GM18502 (cell line): ENCODE measurements at regions not wholly inside any gene's neighbourhood (a gene's known extent, or its start where the extent isn't known, plus 50 kb on each side); places are given as distances from the start of the nearest gene placed in this dataset.

ENCODE experiments used
- ATAC-seq: cut with Tn5 transposase; IDR thresholded peaks from one replicate; pipeline ENCODE4 v1.9.1; 2021; ENCODE audit warnings: mild to moderate bottlenecking; ENCODE audit not compliant: unreplicated experiment, poor library complexity

GRCh38 chr6:22030730-22031619 lies 265.9 kb downstream of the PRL start:
- no peak for ATAC-seq

GRCh38 chr6:22035690-22036089 lies 261.1 kb downstream of the PRL start:
- no peak for ATAC-seq

DNA sequence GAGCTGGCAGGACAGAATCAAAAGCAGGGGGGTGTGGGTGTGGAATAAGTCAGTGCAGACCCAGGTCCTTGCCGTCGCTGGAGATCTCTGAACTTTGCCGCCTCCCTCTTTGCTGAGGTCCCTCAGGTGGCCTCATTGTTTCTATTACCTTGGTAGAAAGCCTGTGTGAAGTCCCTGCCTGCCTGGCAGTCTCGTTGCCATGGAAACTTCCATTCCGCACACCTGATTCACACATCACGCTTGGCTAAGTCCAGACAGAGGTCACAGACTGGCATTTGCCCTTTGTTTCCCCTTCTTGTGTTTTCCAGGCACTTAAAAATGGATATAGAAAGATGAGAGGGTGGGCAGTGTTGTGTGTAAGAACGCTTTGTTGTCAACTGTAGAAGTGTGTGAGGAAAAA lies 260.6 kb downstream of the PRL start:
- ATAC-seq = peak; percentile 85

DNA sequence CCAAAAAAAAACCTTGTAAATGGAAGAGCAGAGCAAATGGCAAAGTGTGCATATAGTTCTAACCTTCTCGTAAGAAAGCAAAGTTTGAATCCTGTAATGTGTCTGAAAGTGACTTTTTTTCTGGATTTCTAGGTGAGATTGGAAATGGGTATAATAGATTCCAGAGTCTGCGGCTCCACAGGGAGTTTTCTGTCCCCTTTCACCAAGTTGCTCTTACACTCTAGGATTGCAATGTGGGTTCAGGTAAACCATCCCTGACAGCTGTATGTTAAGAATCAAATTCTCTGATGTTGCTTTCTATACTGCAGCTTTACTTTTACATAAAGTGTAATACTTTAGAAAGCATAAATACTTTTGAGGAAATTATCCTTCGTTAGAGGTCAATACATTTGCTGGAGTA lies 260.1 kb downstream of the PRL start:
- ATAC-seq = no peak

DNA sequence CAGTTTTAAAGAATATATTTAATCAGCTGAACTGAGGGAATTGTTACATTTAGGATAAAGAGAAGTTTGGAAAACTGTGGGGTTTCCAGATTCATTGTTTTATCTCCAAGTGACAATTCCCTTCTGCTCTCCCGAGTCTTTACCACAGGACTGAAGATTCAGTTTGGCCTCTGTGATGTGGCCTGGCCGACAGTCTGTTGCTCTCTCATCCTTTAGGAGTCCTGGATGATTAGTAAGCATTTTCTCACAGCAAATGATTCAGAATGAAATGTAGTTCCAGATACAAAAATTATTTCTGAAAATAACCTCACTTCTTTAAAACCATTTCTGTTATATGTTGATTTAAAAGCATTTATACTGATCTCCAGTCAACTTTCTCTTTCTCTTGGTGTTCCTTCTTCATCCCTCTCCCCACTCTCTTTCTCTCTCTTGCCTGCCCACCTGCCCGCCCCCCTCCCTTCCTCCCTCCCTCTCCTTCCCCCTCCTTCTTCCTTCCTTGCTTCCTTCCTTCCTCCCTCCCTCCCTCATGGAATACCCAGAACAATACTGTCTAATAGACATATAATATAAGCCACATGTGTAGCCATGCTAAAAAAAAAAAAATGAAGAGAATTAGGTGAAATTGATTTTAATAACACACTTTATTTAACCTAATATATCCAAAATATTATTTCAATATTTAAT lies 254.9 kb downstream of the PRL start:
- ATAC-seq = no peak

- ATAC-seq = no peak
Observed at GRCh38 chr6:22042706-22043105, 254.1 kb downstream of the PRL start.

DNA sequence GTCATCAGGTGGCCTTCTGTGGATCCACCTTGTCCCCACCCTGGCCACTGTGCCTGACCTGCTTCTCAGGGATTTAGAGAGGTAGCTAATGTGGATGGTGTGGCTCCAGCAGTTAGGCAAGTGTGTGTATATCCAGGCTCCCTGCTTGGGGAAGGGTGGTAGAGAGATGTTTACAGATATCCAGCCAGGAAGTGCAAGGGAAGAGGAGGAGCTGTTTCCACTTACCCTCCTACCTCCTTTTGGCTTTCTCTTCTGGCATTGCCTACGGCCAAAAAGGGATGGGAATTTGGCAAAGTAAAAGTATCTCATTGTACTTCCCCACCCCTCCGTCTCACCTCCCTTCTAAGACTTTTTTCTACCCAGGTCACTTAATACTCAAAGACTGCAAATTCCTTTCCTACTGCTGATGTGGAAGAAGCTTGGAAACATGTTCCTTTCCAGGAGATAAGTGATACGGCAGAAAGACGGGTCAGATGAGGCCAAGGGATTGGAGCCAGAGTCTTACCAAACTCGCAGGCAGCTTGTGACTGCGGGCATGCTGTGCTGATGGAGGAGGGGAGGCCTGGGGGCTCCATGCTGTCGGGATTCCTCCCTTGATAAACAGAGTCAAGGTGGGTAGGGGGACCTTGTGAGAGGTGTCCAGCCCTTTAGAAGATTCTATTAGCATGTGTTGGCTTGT lies 253.4 kb downstream of the PRL start:
- no peak for ATAC-seq

DNA sequence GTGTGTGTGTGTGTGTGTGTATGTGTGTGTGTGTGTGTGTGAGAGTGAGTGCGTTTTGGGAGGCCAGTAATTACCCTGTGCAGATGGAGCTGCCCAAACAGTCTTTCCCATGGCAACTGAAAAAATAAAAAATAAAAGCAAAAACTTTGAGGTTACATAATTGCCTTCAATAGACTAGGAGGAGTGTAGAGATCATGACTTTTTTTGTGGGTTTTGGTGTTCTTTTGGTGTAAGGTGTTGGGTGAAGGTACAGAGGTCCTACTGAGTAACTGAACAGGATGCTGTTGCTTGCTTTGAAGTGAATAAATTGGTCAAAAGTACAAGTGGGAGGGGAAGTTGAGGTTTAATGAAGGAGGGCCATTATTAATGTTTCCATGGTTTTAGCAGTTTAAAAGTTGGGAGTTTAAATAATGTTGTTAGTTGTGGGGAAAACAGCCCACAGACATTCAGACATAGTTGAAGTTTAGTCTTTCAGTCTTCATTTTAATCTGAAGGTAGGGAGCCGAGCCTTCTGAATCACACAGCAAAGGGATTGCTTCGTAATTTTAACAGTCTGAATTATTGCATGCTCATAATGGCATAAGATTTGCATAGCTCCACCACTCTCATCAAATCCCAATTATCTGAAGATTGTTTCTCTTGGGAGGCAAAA lies 251.4 kb downstream of the PRL start:
- ATAC-seq = no peak

DNA sequence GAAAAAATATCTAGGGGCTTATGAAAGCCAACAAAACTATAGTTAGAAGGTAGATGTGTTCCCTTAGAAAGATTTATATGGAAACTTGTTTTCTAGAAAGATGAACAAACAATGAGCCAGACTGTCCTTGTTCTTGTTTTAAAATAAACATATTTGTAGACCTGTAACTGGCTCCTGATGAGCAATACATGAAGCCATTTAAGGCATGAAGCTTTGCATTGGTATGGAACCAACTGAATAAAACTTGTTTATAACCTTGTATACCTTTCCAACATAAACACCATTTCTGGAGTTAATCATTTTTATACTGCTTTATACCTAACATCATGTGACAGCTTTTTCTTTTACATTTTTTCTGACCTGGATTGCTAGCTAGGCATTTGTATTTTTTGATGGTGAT lies 247.8 kb downstream of the PRL start:
- no peak for ATAC-seq

- ATAC-seq = no peak
Observed at GRCh38 chr6:22053391-22053997, 243.3 kb downstream of the PRL start.

GRCh38 chr6:22056398-22056797 lies 240.4 kb downstream of the PRL start:
- no peak for ATAC-seq

GRCh38 chr6:22057962-22058361 lies 238.9 kb downstream of the PRL start:
- ATAC-seq = no peak

- no peak for ATAC-seq
Observed at GRCh38 chr6:22059126-22059525, 237.7 kb downstream of the PRL start.

DNA sequence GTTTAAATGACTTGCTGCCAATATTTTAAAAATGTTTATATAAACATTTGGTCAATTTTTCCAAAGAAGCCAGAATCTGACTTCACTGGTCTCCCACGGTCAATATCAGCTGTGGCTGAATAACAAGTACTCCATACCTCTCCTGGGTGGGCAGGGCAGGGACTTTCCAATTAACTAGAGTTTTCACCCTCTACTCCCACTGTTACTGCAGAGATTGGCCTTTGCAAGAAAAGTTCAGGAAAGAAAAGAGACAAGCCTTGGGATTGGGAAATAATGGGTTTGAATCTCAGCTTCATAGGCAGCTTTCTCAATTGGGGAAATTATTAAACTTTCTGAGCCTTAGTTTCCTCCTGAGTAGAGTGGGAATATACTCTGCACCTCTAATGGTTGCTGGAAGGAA lies 236.9 kb downstream of the PRL start:
- no peak for ATAC-seq

- ATAC-seq = peak; percentile 76
Observed at GRCh38 chr6:22062807-22063408, 233.9 kb downstream of the PRL start.

DNA sequence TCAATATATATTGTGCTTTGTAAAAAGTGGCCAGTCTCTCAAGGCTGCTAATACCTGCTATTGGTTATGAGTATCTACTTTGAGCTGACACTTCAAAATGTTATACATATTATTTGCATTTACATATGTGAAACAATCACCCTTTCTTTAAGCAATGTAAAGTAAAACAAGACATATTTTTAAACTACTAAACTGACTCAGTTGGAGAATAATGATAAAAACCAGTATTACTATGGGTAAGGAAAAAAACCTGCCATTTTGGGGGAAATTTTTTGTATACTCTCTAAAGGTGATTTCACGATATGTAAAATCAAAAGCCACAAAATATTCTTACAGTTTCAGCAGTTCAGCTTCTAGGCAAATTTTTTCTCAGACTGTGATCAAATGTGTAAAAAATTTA lies 232.3 kb downstream of the PRL start:
- ATAC-seq = peak; percentile 20

DNA sequence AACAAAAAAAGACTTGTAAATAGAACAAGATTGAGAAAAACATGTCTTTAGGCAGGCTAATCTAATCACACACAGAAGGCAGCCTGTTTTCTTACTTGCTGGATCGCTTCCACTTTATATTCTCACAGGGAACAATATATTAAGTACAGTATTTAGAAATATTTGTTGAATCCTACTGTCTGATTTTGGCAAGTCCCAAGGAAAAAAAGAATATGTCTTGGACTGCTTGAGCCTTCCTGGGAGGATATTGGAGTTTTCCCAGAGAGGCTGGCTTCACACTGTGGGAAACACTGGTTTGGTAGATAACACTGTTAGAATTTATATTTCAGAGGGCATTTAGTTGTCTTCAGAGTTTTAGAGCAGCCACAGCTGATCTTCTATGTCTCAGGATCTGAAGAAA lies 229.7 kb downstream of the PRL start:
- no peak for ATAC-seq

GRCh38 chr6:22067671-22068070 lies 229.2 kb downstream of the PRL start:
- ATAC-seq = no peak

GRCh38 chr6:22068561-22069305 lies 228.1 kb downstream of the PRL start:
- ATAC-seq = peak; percentile 74
